Central memory CD8-positive, alpha-beta T cell (primary cell): ENCODE measurements at regions not wholly inside any gene's neighbourhood (a gene's known extent, or its start where the extent isn't known, plus 50 kb on each side); places are given as distances from the start of the nearest gene placed in this dataset.

Source experiments
- ATAC-seq: fragments of 150-1000 bp; cut with Tn5 transposase; replicated peaks from 2 replicates; pipeline ENCODE4 v1.10.0; 2022; ENCODE audit warnings: mild to moderate bottlenecking, moderate FRiP score, moderate number of reproducible peaks; ENCODE audit not compliant: poor library complexity, severe bottlenecking; ENCODE audit errors: extremely low read depth
- DNase-seq, 2 donors: peaks; one replicate each; pipeline ENCODE4 v3.0.0; 2021; ENCODE audit warnings: low spot score in 2 of 2
- H3K27ac Mint-ChIP-seq: one replicate; pipeline ENCODE4 v1.8.0; 2022; ENCODE audit warnings: low read depth, mild to moderate bottlenecking, moderate library complexity, mixed read lengths
- H3K27me3 Mint-ChIP-seq: one replicate; pipeline ENCODE4 v1.8.0; 2022; ENCODE audit warnings: mixed read lengths
- H3K36me3 Mint-ChIP-seq: one replicate; pipeline ENCODE4 v1.8.0; 2022; ENCODE audit warnings: mild to moderate bottlenecking, moderate library complexity, mixed read lengths; ENCODE audit not compliant: insufficient read depth
- H3K4me1 Mint-ChIP-seq: one replicate; pipeline ENCODE4 v1.8.0; 2022; ENCODE audit warnings: mixed read lengths
- H3K4me3 Mint-ChIP-seq: one replicate; pipeline ENCODE4 v1.8.0; 2022; ENCODE audit warnings: mild to moderate bottlenecking, moderate library complexity, mixed read lengths
- H3K9me3 Mint-ChIP-seq: one replicate; pipeline ENCODE4 v1.8.0; 2022; ENCODE audit warnings: mixed read lengths

GRCh38 chr11:79708319-79708932, 267.6 kb upstream of the TENM4 start:
- H3K9me3 Mint-ChIP-seq, result peaks cover 41% of the 10 kb centered on the region
- H3K27ac Mint-ChIP-seq, result no peak overlapping the region
- no peak overlapping the region for H3K4me3 Mint-ChIP-seq
- no peaks in the 10 kb centered on the region for H3K4me1 Mint-ChIP-seq
- no peaks in the 10 kb centered on the region for H3K27me3 Mint-ChIP-seq
- ATAC-seq (no peak), DNase-seq (no peak)
- no peaks in the 10 kb centered on the region for H3K36me3 Mint-ChIP-seq

GRCh38 chr11:79705648-79706047, 264.8 kb upstream of the TENM4 start:
- no peak for DNase-seq
- no peak for ATAC-seq
- H3K27ac Mint-ChIP-seq, result no peak overlapping the region
- peaks cover 38% of the 10 kb centered on the region for H3K9me3 Mint-ChIP-seq
- H3K27me3 Mint-ChIP-seq, result no peaks in the 10 kb centered on the region
- no peaks in the 10 kb centered on the region for H3K36me3 Mint-ChIP-seq
- no peaks in the 10 kb centered on the region for H3K4me1 Mint-ChIP-seq
- no peak overlapping the region for H3K4me3 Mint-ChIP-seq

- Mint-ChIP-seq H3K9me3 (peaks cover 41% of the 10 kb centered on the region), H3K4me1 (no peaks in the 10 kb centered on the region), H3K36me3 (no peaks in the 10 kb centered on the region), H3K4me3 (no peak overlapping the region), H3K27me3 (no peaks in the 10 kb centered on the region), H3K27ac (no peak overlapping the region)
- ATAC-seq (no peak), DNase-seq (no peak)
Measured at GRCh38 chr11:79702303-79702702, 261.5 kb upstream of the TENM4 start.

GRCh38 chr11:79699246-79699645, 258.4 kb upstream of the TENM4 start:
- ATAC-seq (no peak), DNase-seq (no peak)
- Mint-ChIP-seq H3K9me3 (peaks cover 27% of the 10 kb centered on the region), H3K4me3 (no peak overlapping the region), H3K4me1 (no peaks in the 10 kb centered on the region), H3K36me3 (no peaks in the 10 kb centered on the region), H3K27ac (no peak overlapping the region), H3K27me3 (no peaks in the 10 kb centered on the region)

GRCh38 chr11:79697905-79698304, 257.1 kb upstream of the TENM4 start:
- H3K36me3 Mint-ChIP-seq, result no peaks in the 10 kb centered on the region
- H3K9me3 Mint-ChIP-seq, result peaks cover 17% of the 10 kb centered on the region
- H3K27me3 Mint-ChIP-seq, result no peaks in the 10 kb centered on the region
- DNase-seq, result no peak
- no peak overlapping the region for H3K27ac Mint-ChIP-seq
- H3K4me1 Mint-ChIP-seq, result no peaks in the 10 kb centered on the region
- no peak overlapping the region for H3K4me3 Mint-ChIP-seq
- ATAC-seq, result no peak

- Mint-ChIP-seq H3K27ac (no peak overlapping the region), H3K4me3 (no peak overlapping the region), H3K27me3 (no peaks in the 10 kb centered on the region), H3K36me3 (no peaks in the 10 kb centered on the region), H3K9me3 (peaks cover 20% of the 10 kb centered on the region), H3K4me1 (no peaks in the 10 kb centered on the region)
- no peak for DNase-seq
- no peak for ATAC-seq
Measured at GRCh38 chr11:79694368-79694767, 253.5 kb upstream of the TENM4 start.

- Mint-ChIP-seq H3K27ac (no peak overlapping the region), H3K4me3 (no peak overlapping the region), H3K4me1 (no peaks in the 10 kb centered on the region), H3K36me3 (no peaks in the 10 kb centered on the region), H3K27me3 (no peaks in the 10 kb centered on the region), H3K9me3 (peaks cover 26% of the 10 kb centered on the region)
- ATAC-seq (no peak), DNase-seq (no peak)
Measured at GRCh38 chr11:79691445-79691844, 250.6 kb upstream of the TENM4 start.

- Mint-ChIP-seq H3K36me3 (no peaks in the 10 kb centered on the region), H3K27me3 (no peaks in the 10 kb centered on the region), H3K27ac (no peak overlapping the region), H3K4me1 (no peaks in the 10 kb centered on the region), H3K9me3 (peaks cover 27% of the 10 kb centered on the region), H3K4me3 (no peak overlapping the region)
- no peak for DNase-seq
- no peak for ATAC-seq
Measured at GRCh38 chr11:79686703-79687419, 246.0 kb upstream of the TENM4 start.

- no peak overlapping the region for H3K27ac Mint-ChIP-seq
- no peaks in the 10 kb centered on the region for H3K27me3 Mint-ChIP-seq
- DNase-seq, result no peak
- H3K9me3 Mint-ChIP-seq, result peaks cover 19% of the 10 kb centered on the region
- no peak for ATAC-seq
- H3K4me3 Mint-ChIP-seq, result no peak overlapping the region
- H3K36me3 Mint-ChIP-seq, result no peaks in the 10 kb centered on the region
- H3K4me1 Mint-ChIP-seq, result no peaks in the 10 kb centered on the region
Measured at GRCh38 chr11:79683930-79684329, 243.1 kb upstream of the TENM4 start.

- Mint-ChIP-seq H3K4me3 (no peak overlapping the region), H3K36me3 (no peaks in the 10 kb centered on the region), H3K27ac (no peak overlapping the region), H3K9me3 (peaks cover 23% of the 10 kb centered on the region), H3K27me3 (no peaks in the 10 kb centered on the region), H3K4me1 (no peaks in the 10 kb centered on the region)
- DNase-seq, result no peak
- ATAC-seq, result no peak
Measured at GRCh38 chr11:79678780-79679452, 238.1 kb upstream of the TENM4 start.

GRCh38 chr11:79676396-79676795, 235.6 kb upstream of the TENM4 start:
- Mint-ChIP-seq H3K36me3 (no peaks in the 10 kb centered on the region), H3K4me3 (no peak overlapping the region), H3K27ac (no peak overlapping the region), H3K4me1 (no peaks in the 10 kb centered on the region), H3K27me3 (no peaks in the 10 kb centered on the region), H3K9me3 (peaks cover 30% of the 10 kb centered on the region)
- ATAC-seq (no peak), DNase-seq (no peak)

- Mint-ChIP-seq H3K36me3 (no peaks in the 10 kb centered on the region), H3K4me3 (no peak overlapping the region), H3K27ac (no peak overlapping the region), H3K4me1 (no peaks in the 10 kb centered on the region), H3K9me3 (peaks cover 27% of the 10 kb centered on the region), H3K27me3 (no peaks in the 10 kb centered on the region)
- no peak for ATAC-seq
- DNase-seq, result no peak
Measured at GRCh38 chr11:79675081-79675480, 234.3 kb upstream of the TENM4 start.

- Mint-ChIP-seq H3K36me3 (no peaks in the 10 kb centered on the region), H3K27ac (no peak overlapping the region), H3K9me3 (peaks cover 20% of the 10 kb centered on the region), H3K4me3 (no peak overlapping the region), H3K27me3 (no peaks in the 10 kb centered on the region), H3K4me1 (no peaks in the 10 kb centered on the region)
- DNase-seq, result no peak
- ATAC-seq, result no peak
Measured at GRCh38 chr11:79672786-79673185, 232.0 kb upstream of the TENM4 start.
